Testis (tissue), 2 donors: ENCODE measurements at regions not wholly inside any gene's neighbourhood (a gene's known extent, or its start where the extent isn't known, plus 50 kb on each side); places are given as distances from the start of the nearest gene placed in this dataset.

Experiments used
- POLR2A ChIP-seq: fragments of 450-650 bp; IDR thresholded peaks from one replicate; pipeline ENCODE4 v1.6.1; 2017; ENCODE audit warnings: antibody characterized with exemption, mild to moderate bottlenecking, moderate library complexity
- TF ChIP-seq, protein P1 (sequence below), 3 experiments: fragments of 450-650 bp in 2 of 3; fragments of 200-600 bp in 1 of 3; sonication (generic) in 1 of 3; IDR thresholded peaks; one replicate each; pipeline ENCODE4 v1.5.1; 2016 to 2019; ENCODE audit warnings: antibody characterized with exemption in 3 of 3, mild to moderate bottlenecking in 2 of 3, moderate library complexity in 1 of 3

DNA sequence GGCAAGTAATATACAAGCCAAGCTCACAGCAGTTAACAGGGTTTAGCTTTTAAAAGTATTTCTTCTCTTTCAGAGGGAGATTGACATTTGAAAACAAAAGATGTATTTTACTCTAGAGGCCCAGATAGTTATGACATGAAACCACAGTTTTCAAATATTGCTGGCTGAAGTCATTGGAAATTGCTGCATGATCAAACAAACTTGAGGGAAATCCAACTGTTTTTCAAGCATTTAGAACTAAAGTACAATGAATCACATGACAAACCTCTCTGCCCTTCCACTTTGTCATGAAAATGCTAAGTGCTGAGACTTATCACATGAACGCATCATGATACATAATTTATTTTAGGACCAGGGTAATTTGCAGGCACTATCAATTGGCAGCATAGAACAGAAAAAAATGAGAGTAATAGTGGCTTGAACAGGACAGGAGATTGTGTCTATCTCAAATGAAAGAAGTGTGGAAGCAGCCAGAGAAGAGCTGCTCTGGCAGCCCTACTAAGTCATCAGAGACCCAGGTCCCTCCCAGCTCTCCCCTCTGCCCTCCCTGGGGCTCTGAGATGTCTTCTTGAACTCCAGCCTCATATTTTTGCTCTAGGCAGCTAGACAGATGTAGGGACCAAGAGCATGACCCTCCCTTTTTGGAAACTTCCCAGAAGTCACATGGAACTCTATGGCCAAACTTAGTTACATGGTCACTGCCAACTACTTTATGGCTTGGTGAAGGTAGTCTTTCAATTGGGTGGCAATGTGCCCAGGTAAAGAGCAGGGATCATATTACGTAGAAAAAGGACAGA is 90.1 kb upstream of the PELI2 start:
- TF ChIP-seq POLR2A: no peak
- TF ChIP-seq, protein P1, sequence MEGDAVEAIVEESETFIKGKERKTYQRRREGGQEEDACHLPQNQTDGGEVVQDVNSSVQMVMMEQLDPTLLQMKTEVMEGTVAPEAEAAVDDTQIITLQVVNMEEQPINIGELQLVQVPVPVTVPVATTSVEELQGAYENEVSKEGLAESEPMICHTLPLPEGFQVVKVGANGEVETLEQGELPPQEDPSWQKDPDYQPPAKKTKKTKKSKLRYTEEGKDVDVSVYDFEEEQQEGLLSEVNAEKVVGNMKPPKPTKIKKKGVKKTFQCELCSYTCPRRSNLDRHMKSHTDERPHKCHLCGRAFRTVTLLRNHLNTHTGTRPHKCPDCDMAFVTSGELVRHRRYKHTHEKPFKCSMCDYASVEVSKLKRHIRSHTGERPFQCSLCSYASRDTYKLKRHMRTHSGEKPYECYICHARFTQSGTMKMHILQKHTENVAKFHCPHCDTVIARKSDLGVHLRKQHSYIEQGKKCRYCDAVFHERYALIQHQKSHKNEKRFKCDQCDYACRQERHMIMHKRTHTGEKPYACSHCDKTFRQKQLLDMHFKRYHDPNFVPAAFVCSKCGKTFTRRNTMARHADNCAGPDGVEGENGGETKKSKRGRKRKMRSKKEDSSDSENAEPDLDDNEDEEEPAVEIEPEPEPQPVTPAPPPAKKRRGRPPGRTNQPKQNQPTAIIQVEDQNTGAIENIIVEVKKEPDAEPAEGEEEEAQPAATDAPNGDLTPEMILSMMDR (IDR thresholded peaks at IDR 0.05): peak in 1 of 3 experiments; percentile 3
